ENCODE measurements at regions not wholly inside any gene's neighbourhood (a gene's known extent, or its start where the extent isn't known, plus 50 kb on each side); places are given as distances from the start of the nearest gene placed in this dataset.

GRCh38 chr4:3849140-3849539 is 83.0 kb downstream of the ADRA2C start:
- Histone ChIP-seq H3K79me2 (ENCODE audit: low read length) (no peaks in the 10 kb centered on the region), H3K27ac (ENCODE audit: low read length) (no peak overlapping the region), H4K20me1 (ENCODE audit: insufficient read depth, low read depth, low read length) (no peaks in the 10 kb centered on the region), H2AFZ (ENCODE audit: low read length) (no peak overlapping the region), H3K36me3 (ENCODE audit: insufficient read depth, low read length) (no peaks in the 10 kb centered on the region), H3K4me3 (ENCODE audit: low read length) (no peak overlapping the region), H3K4me1 (ENCODE audit: low read length) (peaks cover 9% of the 10 kb centered on the region), H3K9ac (ENCODE audit: low read length) (no peak overlapping the region), H3K27me3 (ENCODE audit: low read length) (no peaks in the 10 kb centered on the region), H3K9me3 (ENCODE audit: low read length) (0 out of 2 replicates have a peak, but pooled peaks cover 3% of the 10 kb centered on the region), H3K4me2 (ENCODE audit: low read depth, low read length, poor library complexity, severe bottlenecking) (no peak overlapping the region), H3K9me2 (replicated peaks; ENCODE audit: insufficient read depth, low read length) (no peaks in the 10 kb centered on the region)
- no peak for DNase-seq

- H3K36me3 ChIP-seq (ENCODE audit: insufficient read depth, low read length) = no peaks in the 10 kb centered on the region
- H3K79me2 ChIP-seq (ENCODE audit: low read length) = no peaks in the 10 kb centered on the region
- peaks cover 7% of the 10 kb centered on the region; the same call in 1 of the 2 replicates for H4K20me1 ChIP-seq (ENCODE audit: insufficient read depth, low read depth, low read length)
- H3K4me3 ChIP-seq (ENCODE audit: low read length) = no peak overlapping the region
- no peak overlapping the region for H3K4me2 ChIP-seq (ENCODE audit: low read depth, low read length, poor library complexity, severe bottlenecking)
- no peak overlapping the region for H2AFZ ChIP-seq (ENCODE audit: low read length)
- no peak overlapping the region for H3K9ac ChIP-seq (ENCODE audit: low read length)
- no peak for DNase-seq
- no peaks in the 10 kb centered on the region for H3K27me3 ChIP-seq (ENCODE audit: low read length)
- H3K9me3 ChIP-seq (ENCODE audit: low read length) = 0 out of 2 replicates have a peak, but pooled peaks cover 3% of the 10 kb centered on the region
- H3K4me1 ChIP-seq (ENCODE audit: low read length) = peaks cover 9% of the 10 kb centered on the region
- H3K9me2 ChIP-seq (replicated peaks; ENCODE audit: insufficient read depth, low read length) = no peaks in the 10 kb centered on the region
- no peak overlapping the region for H3K27ac ChIP-seq (ENCODE audit: low read length)
Observed at GRCh38 chr4:3850128-3850527, 83.9 kb downstream of the ADRA2C start.

- Histone ChIP-seq H3K79me2 (ENCODE audit: low read length) (no peaks in the 10 kb centered on the region), H4K20me1 (ENCODE audit: insufficient read depth, low read depth, low read length) (peaks cover 8% of the 10 kb centered on the region; the same call in 1 of the 2 replicates), H3K4me2 (ENCODE audit: low read depth, low read length, poor library complexity, severe bottlenecking) (no peak overlapping the region), H3K27me3 (ENCODE audit: low read length) (no peaks in the 10 kb centered on the region), H3K9ac (ENCODE audit: low read length) (no peak overlapping the region), H2AFZ (ENCODE audit: low read length) (no peak overlapping the region), H3K9me3 (ENCODE audit: low read length) (0 out of 2 replicates have a peak, but pooled peaks cover 3% of the 10 kb centered on the region), H3K4me1 (ENCODE audit: low read length) (peaks cover 9% of the 10 kb centered on the region), H3K9me2 (replicated peaks; ENCODE audit: insufficient read depth, low read length) (no peaks in the 10 kb centered on the region), H3K36me3 (ENCODE audit: insufficient read depth, low read length) (no peaks in the 10 kb centered on the region), H3K27ac (ENCODE audit: low read length) (no peak overlapping the region), H3K4me3 (ENCODE audit: low read length) (no peak overlapping the region)
- DNase-seq = peak; percentile 66
Observed at GRCh38 chr4:3851211-3851610, 85.0 kb downstream of the ADRA2C start.

GRCh38 chr4:3851881-3852280 is 85.7 kb downstream of the ADRA2C start:
- no peaks in the 10 kb centered on the region for H3K36me3 ChIP-seq (ENCODE audit: insufficient read depth, low read length)
- H3K4me1 ChIP-seq (ENCODE audit: low read length) = peaks cover 9% of the 10 kb centered on the region
- H3K4me3 ChIP-seq (ENCODE audit: low read length) = no peak overlapping the region
- no peak for DNase-seq
- H3K4me2 ChIP-seq (ENCODE audit: low read depth, low read length, poor library complexity, severe bottlenecking) = no peak overlapping the region
- H3K27me3 ChIP-seq (ENCODE audit: low read length) = no peaks in the 10 kb centered on the region
- peaks cover 8% of the 10 kb centered on the region; the same call in 1 of the 2 replicates for H4K20me1 ChIP-seq (ENCODE audit: insufficient read depth, low read depth, low read length)
- H3K9ac ChIP-seq (ENCODE audit: low read length) = no peak overlapping the region
- H3K9me3 ChIP-seq (ENCODE audit: low read length) = 0 out of 2 replicates have a peak, but pooled peaks cover 3% of the 10 kb centered on the region
- no peaks in the 10 kb centered on the region for H3K9me2 ChIP-seq (replicated peaks; ENCODE audit: insufficient read depth, low read length)
- no peak overlapping the region for H3K27ac ChIP-seq (ENCODE audit: low read length)
- H2AFZ ChIP-seq (ENCODE audit: low read length) = no peak overlapping the region
- no peaks in the 10 kb centered on the region for H3K79me2 ChIP-seq (ENCODE audit: low read length)

- Histone ChIP-seq H3K9me2 (replicated peaks; ENCODE audit: insufficient read depth, low read length) (no peaks in the 10 kb centered on the region), H3K36me3 (ENCODE audit: insufficient read depth, low read length) (no peaks in the 10 kb centered on the region), H3K4me1 (ENCODE audit: low read length) (peaks cover 9% of the 10 kb centered on the region), H3K4me3 (ENCODE audit: low read length) (no peak overlapping the region), H3K9me3 (ENCODE audit: low read length) (0 out of 2 replicates have a peak, but pooled peaks cover 3% of the 10 kb centered on the region), H3K9ac (ENCODE audit: low read length) (no peak overlapping the region), H3K79me2 (ENCODE audit: low read length) (no peaks in the 10 kb centered on the region), H3K27ac (ENCODE audit: low read length) (no peak overlapping the region), H4K20me1 (ENCODE audit: insufficient read depth, low read depth, low read length) (peaks cover 8% of the 10 kb centered on the region; the same call in 1 of the 2 replicates), H3K4me2 (ENCODE audit: low read depth, low read length, poor library complexity, severe bottlenecking) (no peak overlapping the region), H3K27me3 (ENCODE audit: low read length) (no peaks in the 10 kb centered on the region), H2AFZ (ENCODE audit: low read length) (no peak overlapping the region)
- DNase-seq = no peak
Observed at GRCh38 chr4:3852309-3852708, 86.1 kb downstream of the ADRA2C start.

GRCh38 chr4:3852711-3853110 is 86.5 kb downstream of the ADRA2C start:
- H3K79me2 ChIP-seq (ENCODE audit: low read length) = no peaks in the 10 kb centered on the region
- H3K36me3 ChIP-seq (ENCODE audit: insufficient read depth, low read length) = no peaks in the 10 kb centered on the region
- H3K9me2 ChIP-seq (replicated peaks; ENCODE audit: insufficient read depth, low read length) = no peaks in the 10 kb centered on the region
- H3K4me2 ChIP-seq (ENCODE audit: low read depth, low read length, poor library complexity, severe bottlenecking) = no peak overlapping the region
- H3K4me3 ChIP-seq (ENCODE audit: low read length) = no peak overlapping the region
- H2AFZ ChIP-seq (ENCODE audit: low read length) = no peak overlapping the region
- no peak overlapping the region for H3K9ac ChIP-seq (ENCODE audit: low read length)
- no peak overlapping the region for H3K27ac ChIP-seq (ENCODE audit: low read length)
- peaks cover 9% of the 10 kb centered on the region for H3K4me1 ChIP-seq (ENCODE audit: low read length)
- 0 out of 2 replicates have a peak, but pooled peaks cover 3% of the 10 kb centered on the region for H3K9me3 ChIP-seq (ENCODE audit: low read length)
- peaks cover 8% of the 10 kb centered on the region; the same call in 1 of the 2 replicates for H4K20me1 ChIP-seq (ENCODE audit: insufficient read depth, low read depth, low read length)
- H3K27me3 ChIP-seq (ENCODE audit: low read length) = no peaks in the 10 kb centered on the region
- DNase-seq = no peak

GRCh38 chr4:3853388-3854035 is 87.3 kb downstream of the ADRA2C start:
- Histone ChIP-seq H3K79me2 (ENCODE audit: low read length) (no peaks in the 10 kb centered on the region), H3K4me1 (ENCODE audit: low read length) (peaks cover 9% of the 10 kb centered on the region), H3K36me3 (ENCODE audit: insufficient read depth, low read length) (no peaks in the 10 kb centered on the region), H3K27me3 (ENCODE audit: low read length) (no peaks in the 10 kb centered on the region), H3K9me3 (ENCODE audit: low read length) (0 out of 2 replicates have a peak, but pooled peaks cover 3% of the 10 kb centered on the region), H3K27ac (ENCODE audit: low read length) (no peak overlapping the region), H3K4me2 (ENCODE audit: low read depth, low read length, poor library complexity, severe bottlenecking) (no peak overlapping the region), H2AFZ (ENCODE audit: low read length) (no peak overlapping the region), H3K9me2 (replicated peaks; ENCODE audit: insufficient read depth, low read length) (no peaks in the 10 kb centered on the region), H4K20me1 (ENCODE audit: insufficient read depth, low read depth, low read length) (peaks cover 8% of the 10 kb centered on the region; the same call in 1 of the 2 replicates), H3K9ac (ENCODE audit: low read length) (no peak overlapping the region), H3K4me3 (ENCODE audit: low read length) (no peak overlapping the region)
- DNase-seq = no peak

GRCh38 chr4:3854661-3855060 is 88.5 kb downstream of the ADRA2C start:
- Histone ChIP-seq H3K27ac (ENCODE audit: low read length) (no peak overlapping the region), H3K27me3 (ENCODE audit: low read length) (no peaks in the 10 kb centered on the region), H3K9me3 (ENCODE audit: low read length) (0 out of 2 replicates have a peak, but pooled peaks cover 3% of the 10 kb centered on the region), H4K20me1 (ENCODE audit: insufficient read depth, low read depth, low read length) (peaks cover 8% of the 10 kb centered on the region; the same call in 1 of the 2 replicates), H3K4me3 (ENCODE audit: low read length) (no peak overlapping the region), H3K9ac (ENCODE audit: low read length) (no peak overlapping the region), H3K9me2 (replicated peaks; ENCODE audit: insufficient read depth, low read length) (no peaks in the 10 kb centered on the region), H3K36me3 (ENCODE audit: insufficient read depth, low read length) (no peaks in the 10 kb centered on the region), H3K4me2 (ENCODE audit: low read depth, low read length, poor library complexity, severe bottlenecking) (no peak overlapping the region), H2AFZ (ENCODE audit: low read length) (no peak overlapping the region), H3K79me2 (ENCODE audit: low read length) (no peaks in the 10 kb centered on the region), H3K4me1 (ENCODE audit: low read length) (peaks cover 9% of the 10 kb centered on the region)
- no peak for DNase-seq

Data from Karpas-422 (cell line).